SK-N-SH (cell line): ENCODE measurements at regions not wholly inside any gene's neighbourhood (a gene's known extent, or its start where the extent isn't known, plus 50 kb on each side); places are given as distances from the start of the nearest gene placed in this dataset.

Source experiments
- EP300 ChIP-seq, 2 experiments: IDR thresholded peaks; 2 replicates each; pipeline versions ENCODE4 v1.4.0 to v1.6.1; 2012; ENCODE audit warnings: borderline replicate concordance in 1 of 2, low read depth in 1 of 2, low read length in 1 of 2
- FOXM1 ChIP-seq: IDR thresholded peaks from 2 replicates; pipeline ENCODE4 v1.4.0; 2012; ENCODE audit warnings: low read depth, mild to moderate bottlenecking

- TF ChIP-seq FOXM1, result no peak
- no peak for TF ChIP-seq EP300 (IDR thresholded peaks at IDR 0.05; ENCODE audit: borderline replicate concordance in 1 of 2, low read depth in 1 of 2, low read length in 1 of 2)
These were observed 120.2 kb downstream of the METRNL start for GRCh38 chr17:83199500-83200201.
